Panc1 (cell line): ENCODE measurements at regions not wholly inside any gene's neighbourhood (a gene's known extent, or its start where the extent isn't known, plus 50 kb on each side); places are given as distances from the start of the nearest gene placed in this dataset.

Experiments used
- ATAC-seq: fragments of 200-7000 bp; cut with Tn5 transposase; 2 replicates; pipeline ENCODE4 v1.9.1; 2020; ENCODE audit warnings: mild to moderate bottlenecking, moderate library complexity
- BruUV-seq: library from RNA; stranded (reverse); fragments of 400-500 nt; replicated peaks from 2 replicates; lab custom pipeline; 2021; lab: Mats Ljungman, UMichigan
- CTCF ChIA-PET: fragments of 300-600 bp; sonication (Branson Sonifier 250); formaldehyde crosslinking; loops from one replicate; lab custom pipeline; 2022; ENCODE audit warnings: antibody characterized with exemption; lab: Charles Lee
- POLR2A ChIA-PET: fragments of 300-600 bp; sonication (Branson Sonifier 250); formaldehyde crosslinking; loops from one replicate; lab custom pipeline; 2022; ENCODE audit warnings: antibody characterized with exemption; lab: Charles Lee
- DNase-seq: peaks from one replicate; pipeline ENCODE4 v3.0.0-alpha.2; 2010; ENCODE audit warnings: low read depth, low spot score
- H3K27ac ChIP-seq: 2 replicates; pipeline ENCODE4 v1.5.1; 2011; ENCODE audit warnings: mild to moderate bottlenecking, low read length, inconsistent platforms
- H3K27me3 ChIP-seq: fragments of 200-500 bp; sonication (Bioruptor generic); 2 replicates; pipeline ENCODE4 v1.6.0; 2014; ENCODE audit warnings: low read length, inconsistent platforms; ENCODE audit not compliant: control insufficient read depth, insufficient read depth
- H3K36me3 ChIP-seq: fragments of 200-500 bp; sonication (Bioruptor generic); 2 replicates; pipeline ENCODE4 v1.5.1; 2014; ENCODE audit warnings: inconsistent platforms, mild to moderate bottlenecking, low read length, moderate library complexity; ENCODE audit not compliant: control insufficient read depth, insufficient read depth
- H3K4me1 ChIP-seq: 2 replicates; pipeline ENCODE4 v1.5.1; 2011; ENCODE audit warnings: inconsistent platforms, mild to moderate bottlenecking, low read length, moderate library complexity; ENCODE audit not compliant: control insufficient read depth, insufficient read depth
- H3K4me3 ChIP-seq, 2 experiments: 2 replicates each; pipeline ENCODE4 v1.5.1; 2011 to 2012; ENCODE audit warnings: low read depth in 2 of 2, low read length in 2 of 2, mild to moderate bottlenecking in 2 of 2, inconsistent platforms in 1 of 2, moderate library complexity in 1 of 2
- H3K9me3 ChIP-seq: fragments of 200-500 bp; sonication (Bioruptor generic); 2 replicates; pipeline ENCODE4 v1.5.1; 2014; ENCODE audit warnings: low read depth, mild to moderate bottlenecking, inconsistent platforms, low read length, moderate library complexity; ENCODE audit not compliant: control insufficient read depth, insufficient read depth
- CTCF ChIP-seq: fragments of 450-650 bp; IDR thresholded peaks from 2 replicates; pipeline ENCODE4 v1.5.1; 2017; ENCODE audit warnings: mild to moderate bottlenecking
- POLR2AphosphoS5 ChIP-seq: IDR thresholded peaks from 2 replicates; pipeline ENCODE4 v1.6.1; 2012; ENCODE audit warnings: mild to moderate bottlenecking, low read depth, low read length, moderate library complexity
- REST ChIP-seq, 2 experiments: IDR thresholded peaks; 2 replicates each; pipeline ENCODE4 v1.6.1; 2011 to 2012; ENCODE audit warnings: low read depth in 2 of 2, control low read depth in 1 of 2, low read length in 1 of 2, mild to moderate bottlenecking in 1 of 2, moderate library complexity in 1 of 2; ENCODE audit not compliant: insufficient read depth in 1 of 2
- SIN3A ChIP-seq: IDR thresholded peaks from 2 replicates; pipeline ENCODE4 v1.6.1; 2012; ENCODE audit warnings: low read depth, mild to moderate bottlenecking, low read length, moderate library complexity, borderline replicate concordance; ENCODE audit not compliant: insufficient read depth
- TCF7L2 ChIP-seq: IDR thresholded peaks from 2 replicates; pipeline ENCODE4 v1.6.1; 2011; ENCODE audit warnings: mild to moderate bottlenecking, low read depth, low read length, inconsistent platforms
- in situ Hi-C: cut with HindIII; loops from 2 replicates; pipeline ENCODE4 v1.10.0; 2016; ENCODE audit warnings: low sequenced_read_pairs, low pct_unique_long_range_greater_than_20kb
- intact Hi-C: fragments of 100-400 bp; cut with micrococcal nuclease; formaldehyde crosslinking; loops from one replicate; pipeline ENCODE4 v1.10.0; 2022; ENCODE audit not compliant: unreplicated experiment

- in situ Hi-C loops: no loop called here
- intact Hi-C loops: no loop called here
- POLR2A ChIA-PET: no interaction called here
Observed at GRCh38 chr13:80611310-80611709, 270.4 kb upstream of the SPRY2 start.

GRCh38 chr13:80605716-80606115 lies 264.8 kb upstream of the SPRY2 start:
- CTCF ChIA-PET: interaction anchor here (0.7 kb wide), 1 partner anchor 197 kb away, joined by 4 read pairs; no protein-coding TSS in a partner anchor
- in situ Hi-C loops (no loop called here), intact Hi-C loops (no loop called here)

More at GRCh38 chr13:80611310-80611709, 270.4 kb upstream of the SPRY2 start:
- DNase-seq: no peak
- no peak overlapping the region for H3K27ac ChIP-seq
- no peaks in the 10 kb centered on the region for H3K27me3 ChIP-seq
- no TSS peak for BruUV-seq
- H3K4me3 ChIP-seq: no peak overlapping the region
- no peak for ATAC-seq
- TF ChIP-seq POLR2AphosphoS5: no peak
- no peak for TF ChIP-seq SIN3A
- TF ChIP-seq REST (IDR thresholded peaks at IDR 0.05; ENCODE audit: insufficient read depth in 1 of 2, low read depth in 2 of 2, low read length in 1 of 2): no peak
- no peak for TF ChIP-seq CTCF
- TF ChIP-seq TCF7L2: no peak
- H3K36me3 ChIP-seq: no peaks in the 10 kb centered on the region
- CTCF ChIA-PET: no interaction called here
- no peaks in the 10 kb centered on the region for H3K9me3 ChIP-seq
- H3K4me1 ChIP-seq: no peaks in the 10 kb centered on the region

More at GRCh38 chr13:80605716-80606115, 264.8 kb upstream of the SPRY2 start:
- no TSS peak for BruUV-seq
- no peaks in the 10 kb centered on the region for H3K4me1 ChIP-seq
- no peak overlapping the region for H3K4me3 ChIP-seq
- no peaks in the 10 kb centered on the region for H3K27me3 ChIP-seq
- POLR2A ChIA-PET: no interaction called here
- ATAC-seq: no peak
- no peak overlapping the region for H3K27ac ChIP-seq
- DNase-seq: no peak
- TF ChIP-seq CTCF: no peak
- no peak for TF ChIP-seq SIN3A
- no peak for TF ChIP-seq REST (IDR thresholded peaks at IDR 0.05; ENCODE audit: insufficient read depth in 1 of 2, low read depth in 2 of 2, low read length in 1 of 2)
- TF ChIP-seq TCF7L2: no peak
- no peak for TF ChIP-seq POLR2AphosphoS5
- H3K36me3 ChIP-seq: no peaks in the 10 kb centered on the region
- no peaks in the 10 kb centered on the region for H3K9me3 ChIP-seq
